ENCODE measurements at regions not wholly inside any gene's neighbourhood (a gene's known extent, or its start where the extent isn't known, plus 50 kb on each side); places are given as distances from the start of the nearest gene placed in this dataset.

DNA sequence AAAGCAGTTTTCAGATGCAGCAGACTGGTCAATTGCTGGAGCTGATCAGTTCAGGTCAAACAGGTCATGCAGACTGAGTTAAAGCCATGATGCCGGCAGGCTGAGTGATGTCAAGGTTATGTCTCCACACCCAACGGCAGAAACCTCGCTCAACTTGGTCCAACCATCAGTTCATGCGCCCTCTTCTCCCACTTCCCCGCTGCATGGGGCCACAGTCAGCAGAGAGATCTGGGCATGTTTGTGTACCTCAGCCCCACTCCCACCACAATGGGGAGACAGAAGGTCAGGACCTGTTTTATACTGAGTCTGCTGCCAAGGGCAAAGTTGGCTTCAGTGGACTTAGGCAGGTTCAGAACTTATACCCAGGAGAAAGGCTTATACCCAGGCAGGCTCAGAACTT is 118.7 kb downstream of the TRIM29 start:
- POLR2A ChIA-PET: no interaction called here

DNA sequence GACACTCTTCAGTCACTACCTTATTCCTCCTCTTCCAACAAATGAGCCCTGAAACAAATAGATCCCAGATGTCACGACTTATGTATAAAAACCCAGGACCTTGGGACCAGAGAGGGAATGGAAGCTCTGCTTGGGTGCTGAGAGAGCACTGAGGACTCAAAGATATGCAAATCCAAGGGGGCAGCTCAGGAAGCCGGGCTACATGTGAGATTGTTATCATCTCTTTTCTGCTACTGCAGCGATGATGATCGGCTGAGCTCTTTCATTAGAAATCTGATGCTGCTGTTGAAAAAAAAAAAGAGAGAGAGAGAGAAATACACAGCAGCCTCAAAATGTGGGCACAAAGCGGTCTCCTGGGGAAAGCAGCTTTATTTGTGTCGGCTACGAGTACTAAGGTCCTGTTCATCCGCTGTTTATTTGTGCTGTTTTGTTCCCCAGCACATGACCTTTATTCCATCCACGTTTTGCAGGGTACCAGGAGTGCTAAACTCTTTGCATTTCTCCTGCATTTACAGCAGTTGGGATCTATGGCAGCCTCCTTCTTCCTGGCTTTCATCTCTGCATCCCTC is 120.2 kb downstream of the TRIM29 start:
- ChIA-PET POLR2A (no interaction called here), CTCF (no interaction called here)

More for the DNA sequence above, 118.7 kb downstream of the TRIM29 start:
- CTCF ChIA-PET: no interaction called here

DNA sequence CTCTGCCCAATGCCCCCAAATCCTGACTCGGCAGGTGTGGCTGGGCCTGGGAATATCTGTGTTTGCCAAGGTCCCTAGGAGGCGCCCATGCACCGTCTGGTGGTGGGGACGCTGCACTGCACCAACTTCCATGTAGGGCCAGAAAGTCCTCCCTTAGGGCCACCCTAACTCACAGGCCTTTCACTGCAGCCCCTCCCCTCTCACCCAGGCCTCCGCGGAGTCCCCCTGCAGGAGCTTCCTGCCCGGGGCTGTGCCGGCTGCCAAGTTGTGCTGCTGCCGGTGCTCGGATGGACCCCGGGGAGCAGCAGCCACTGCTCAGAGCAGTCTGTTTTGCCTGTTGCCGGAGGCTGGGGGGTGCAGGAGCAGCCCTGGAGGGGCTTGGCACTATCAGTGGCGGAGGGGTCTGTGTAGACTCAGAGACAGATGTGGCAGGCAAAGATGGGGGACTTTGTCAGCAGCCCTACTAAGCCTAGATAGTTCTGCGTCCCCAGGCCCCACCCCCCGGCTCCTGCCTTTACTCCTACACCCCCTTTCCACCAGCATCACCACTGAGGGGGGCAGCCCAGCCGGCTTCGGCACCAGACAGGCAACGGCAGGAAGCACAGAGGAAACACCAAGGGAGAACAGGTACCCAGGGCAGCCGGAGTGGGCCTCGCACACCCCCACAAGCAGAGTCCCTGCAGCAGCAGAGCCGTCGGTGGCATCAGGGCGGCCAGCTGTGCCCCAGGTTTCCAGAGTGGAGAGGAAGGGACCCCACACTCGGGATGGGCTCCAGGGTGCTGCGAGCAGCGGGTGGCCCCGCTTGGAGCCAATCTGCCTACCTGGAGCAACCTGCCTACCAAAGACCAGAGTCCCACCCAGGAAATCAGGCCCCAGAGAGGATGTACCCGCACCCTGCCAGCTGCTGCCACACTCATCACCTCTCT is 124.3 kb downstream of the TRIM29 start:
- ChIA-PET CTCF (no interaction called here), POLR2A (no interaction called here)

DNA sequence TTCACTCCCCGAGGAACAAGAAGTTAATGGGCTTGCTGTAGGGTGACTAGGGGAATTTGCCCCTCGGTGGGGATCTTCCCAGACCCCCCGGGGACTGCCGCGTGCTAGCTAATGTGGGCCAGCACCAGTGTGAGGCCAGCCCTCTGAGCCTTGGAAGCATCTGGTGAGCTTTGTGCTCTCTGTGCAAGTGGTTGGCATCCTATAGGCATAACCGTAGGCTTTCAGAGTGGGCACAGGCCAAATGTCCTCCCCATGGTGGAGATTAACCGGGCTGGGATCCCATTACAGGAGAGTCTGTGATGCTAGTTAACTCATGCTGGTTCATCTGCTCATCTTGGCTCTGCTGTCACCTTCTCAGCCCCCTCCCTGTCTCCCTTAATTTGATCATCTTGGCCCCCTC is 125.7 kb downstream of the TRIM29 start:
- POLR2A ChIA-PET: no interaction called here
- CTCF ChIA-PET: no interaction called here

DNA sequence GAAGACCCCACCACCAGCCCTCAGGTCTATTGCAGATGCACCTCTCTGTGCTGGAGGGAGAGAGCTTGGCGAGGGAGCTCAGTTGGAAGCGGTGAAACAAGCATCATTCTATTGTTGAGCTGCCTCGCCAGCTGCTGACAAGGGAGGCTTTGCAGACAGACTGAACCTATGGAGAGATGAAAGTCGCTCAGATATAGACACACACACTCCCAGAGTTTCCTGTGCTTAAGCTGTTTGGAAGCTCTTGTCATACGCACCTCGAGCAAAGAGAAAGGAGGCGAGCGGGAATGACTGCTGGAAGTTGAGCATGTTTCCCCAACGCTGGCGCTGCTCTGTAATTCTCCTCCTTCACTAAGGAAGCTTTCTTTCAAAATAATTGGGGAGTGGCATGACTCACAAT is 126.1 kb downstream of the TRIM29 start:
- ChIA-PET CTCF (no interaction called here), POLR2A (no interaction called here)

DNA sequence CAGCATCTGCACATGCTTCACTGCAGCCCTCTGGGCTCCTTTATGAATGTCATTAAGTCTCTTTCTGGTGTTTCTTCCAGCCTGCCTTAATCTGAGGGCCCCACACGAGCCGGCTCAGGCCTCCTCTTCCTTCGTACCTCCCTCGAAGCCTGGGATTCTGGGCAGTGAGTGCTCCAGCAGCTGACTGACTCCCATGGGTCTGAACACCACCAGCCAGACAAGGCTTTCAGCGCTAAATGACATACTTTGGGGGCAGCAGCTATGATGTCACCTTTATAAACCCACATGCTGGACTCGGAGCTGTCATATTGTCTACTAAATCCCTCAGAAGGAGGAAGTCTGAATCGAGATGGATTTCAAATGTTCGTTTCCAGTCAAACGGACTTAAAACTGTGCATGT is 127.1 kb downstream of the TRIM29 start:
- ChIA-PET POLR2A (no interaction called here), CTCF (no interaction called here)

DNA sequence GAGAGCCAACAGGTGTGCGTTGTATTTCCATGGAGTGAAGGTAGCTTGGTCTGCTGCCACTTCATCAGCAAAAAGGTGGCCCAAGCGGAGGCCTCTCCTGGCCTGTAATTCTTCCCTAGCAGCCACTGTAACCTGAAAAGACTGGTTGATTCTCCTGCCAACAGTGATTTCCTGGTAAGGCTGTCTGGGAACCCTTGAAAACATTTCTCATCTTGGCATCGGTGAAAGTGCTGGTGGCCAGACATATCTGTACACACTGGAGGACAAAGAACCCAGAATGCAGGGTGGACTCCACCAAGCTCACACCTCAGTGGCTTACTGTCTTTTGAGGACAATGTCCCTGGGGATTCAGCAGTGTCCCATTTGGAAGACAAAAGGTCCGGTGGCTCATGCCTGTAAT is 128.0 kb downstream of the TRIM29 start:
- ChIA-PET CTCF (interaction anchor here (0.9 kb wide), 1 partner anchor 347 kb away, joined by 3 read pairs; no protein-coding TSS in a partner anchor), POLR2A (no interaction called here)

DNA sequence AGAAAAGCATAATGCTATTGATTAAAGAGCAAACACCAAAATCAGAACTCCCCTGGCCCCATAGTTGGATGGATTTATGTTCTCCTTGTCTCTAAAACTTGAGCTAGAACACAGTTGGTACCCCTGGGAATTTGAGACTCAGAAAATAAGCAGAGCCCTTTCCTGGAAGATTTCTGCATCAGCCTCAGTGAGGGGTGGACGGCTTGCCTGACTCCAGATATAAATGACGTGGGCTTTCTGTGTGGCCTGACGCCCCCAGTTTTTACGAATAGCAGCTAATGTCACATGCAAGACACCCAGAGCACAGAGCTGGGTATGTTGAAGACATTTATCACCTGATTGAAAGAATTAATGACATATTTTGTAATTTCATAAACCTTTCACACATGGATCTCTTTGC is 130.8 kb downstream of the TRIM29 start:
- ChIA-PET POLR2A (no interaction called here), CTCF (no interaction called here)

DNA sequence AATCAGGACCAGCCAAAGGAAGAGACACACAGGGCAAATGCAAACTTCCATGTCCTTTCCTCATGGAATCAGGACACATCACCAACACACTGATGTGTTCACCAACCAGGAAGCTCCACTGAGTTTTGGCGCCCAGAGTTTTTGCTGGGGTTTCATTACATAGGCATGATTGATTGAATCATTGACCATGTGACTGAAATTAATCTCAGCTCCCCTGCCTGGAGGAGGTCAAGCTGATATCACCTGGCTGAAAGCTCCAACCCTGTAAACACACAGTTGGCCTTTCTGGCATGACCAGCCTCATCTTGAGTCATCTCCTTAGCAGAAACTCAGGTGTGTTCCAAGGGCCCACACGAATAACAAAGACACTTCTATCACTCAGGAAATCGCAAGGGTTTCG is 133.2 kb downstream of the TRIM29 start:
- CTCF ChIA-PET: no interaction called here
- POLR2A ChIA-PET: no interaction called here

DNA sequence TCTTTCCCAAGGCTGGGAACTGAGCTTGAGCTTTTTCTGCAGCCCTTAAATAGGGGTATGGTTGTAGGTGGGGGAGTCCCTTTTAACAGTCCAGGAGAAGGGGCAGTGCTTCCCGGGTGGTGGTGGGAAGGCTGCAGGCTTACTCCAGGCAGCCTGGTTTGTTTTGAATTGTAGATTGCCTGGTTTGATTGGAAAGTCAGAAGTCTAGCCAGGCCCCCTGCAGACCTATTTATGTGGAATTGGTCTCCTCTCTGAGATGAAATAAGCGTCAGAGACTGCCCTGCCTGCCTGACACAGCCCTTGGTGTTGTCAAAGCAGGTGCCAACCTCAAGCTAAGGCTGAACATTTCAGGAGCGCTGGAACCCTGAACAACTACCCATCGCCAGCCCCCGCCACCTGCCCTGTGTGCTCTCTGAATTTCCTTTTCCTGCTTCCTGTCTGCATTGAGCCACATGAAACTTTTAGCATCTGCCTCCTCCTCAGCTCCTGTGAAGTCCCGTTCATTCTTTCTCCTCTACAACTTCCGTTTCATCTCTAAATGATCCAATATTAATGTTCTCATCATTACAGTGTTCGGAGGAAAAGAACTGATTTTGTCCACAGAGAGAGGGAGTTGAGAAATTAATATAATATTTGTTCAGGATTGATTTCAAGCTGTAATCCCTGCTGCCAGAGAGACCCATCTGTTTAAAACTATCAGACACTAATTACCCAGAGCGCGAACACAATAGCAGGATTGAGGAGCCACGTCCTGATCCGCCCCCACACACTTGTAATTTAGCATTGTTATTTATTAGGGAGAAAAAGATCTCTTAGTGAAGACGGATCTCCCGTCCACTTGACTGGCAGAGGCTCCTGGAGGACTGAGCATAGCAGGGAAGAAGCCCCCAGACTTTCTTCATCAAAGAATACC is 136.5 kb downstream of the TRIM29 start:
- CTCF ChIA-PET: interaction anchor here (1.6 kb wide), 1 partner anchor 107 kb away, joined by 4 read pairs; no protein-coding TSS in a partner anchor
- POLR2A ChIA-PET: no interaction called here

DNA sequence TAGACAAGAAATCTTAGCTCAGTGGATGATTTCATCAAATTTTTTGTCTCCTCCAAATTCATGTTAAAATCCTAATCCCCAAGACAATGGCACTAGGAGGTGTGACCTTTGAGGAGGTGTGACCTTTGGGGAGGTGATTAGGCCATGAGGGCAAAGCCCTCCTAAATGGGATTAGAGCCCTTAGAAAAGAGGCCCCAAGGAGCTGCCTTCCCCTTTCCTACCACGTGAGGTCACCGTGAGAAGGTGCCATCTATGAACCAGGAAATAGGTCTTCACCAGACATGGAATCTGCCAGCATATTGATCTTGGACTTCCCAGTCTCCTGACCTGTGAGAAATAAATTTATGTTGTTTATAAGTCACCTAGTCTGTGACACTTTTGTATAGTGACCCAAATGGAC is 138.7 kb downstream of the TRIM29 start:
- POLR2A ChIA-PET: no interaction called here
- CTCF ChIA-PET: no interaction called here

DNA sequence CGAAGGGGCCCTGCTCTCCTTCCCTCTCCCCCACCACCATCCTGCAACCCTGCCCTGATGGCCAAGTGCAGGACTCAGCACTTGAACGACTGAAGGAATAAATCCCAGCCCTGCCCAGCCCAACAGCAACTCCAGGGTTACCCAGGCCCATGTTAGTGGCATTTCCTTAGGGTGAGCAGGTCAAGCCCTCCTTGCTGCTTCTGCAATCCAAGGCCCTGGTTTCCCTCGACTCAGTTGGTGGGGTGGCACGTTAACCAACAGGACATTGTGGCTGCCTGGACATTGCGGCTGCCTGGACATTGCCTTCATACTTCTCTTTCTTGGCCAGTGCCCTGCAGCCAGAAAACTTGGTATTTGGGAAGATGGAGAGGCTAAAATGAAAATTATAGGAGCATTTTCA is 141.4 kb downstream of the TRIM29 start:
- CTCF ChIA-PET: no interaction called here
- POLR2A ChIA-PET: no interaction called here

DNA sequence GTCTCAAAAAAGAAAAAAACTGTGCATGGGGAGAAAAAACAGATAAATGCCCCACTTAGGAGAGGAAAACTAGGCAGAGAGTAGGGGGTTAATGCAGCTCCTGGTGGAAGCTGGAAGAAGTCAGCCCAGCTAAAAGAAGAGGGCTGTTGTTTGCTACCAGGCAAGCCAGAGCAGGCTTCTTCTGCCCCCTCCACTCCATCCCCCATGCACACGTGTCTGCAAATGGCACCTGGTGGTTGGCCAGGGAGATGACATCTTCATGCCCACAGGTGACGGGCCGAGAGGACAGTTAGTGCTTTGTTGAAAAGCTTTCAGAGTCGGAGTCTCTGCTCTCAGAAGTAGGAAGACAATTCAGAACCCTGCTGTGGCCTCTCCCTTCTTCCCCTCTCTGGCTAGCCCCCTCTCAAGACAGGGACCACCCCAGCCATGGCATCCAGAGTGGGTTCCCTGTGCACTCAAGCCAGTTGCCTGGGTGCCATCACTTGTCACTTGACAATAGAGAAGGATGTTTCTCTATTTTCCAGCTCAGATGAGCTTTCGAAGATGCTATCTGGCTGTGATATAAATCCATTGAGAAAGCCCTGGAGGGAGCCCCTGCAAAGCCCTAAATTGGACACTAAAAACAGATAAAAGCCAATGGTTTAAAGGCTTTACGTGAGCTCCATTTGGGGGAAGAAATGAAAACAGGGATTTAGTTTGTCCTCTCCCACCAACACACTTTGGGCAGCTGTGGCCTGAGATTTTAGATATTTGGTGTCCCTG is 142.0 kb downstream of the TRIM29 start:
- ChIA-PET POLR2A (no interaction called here), CTCF (no interaction called here)

DNA sequence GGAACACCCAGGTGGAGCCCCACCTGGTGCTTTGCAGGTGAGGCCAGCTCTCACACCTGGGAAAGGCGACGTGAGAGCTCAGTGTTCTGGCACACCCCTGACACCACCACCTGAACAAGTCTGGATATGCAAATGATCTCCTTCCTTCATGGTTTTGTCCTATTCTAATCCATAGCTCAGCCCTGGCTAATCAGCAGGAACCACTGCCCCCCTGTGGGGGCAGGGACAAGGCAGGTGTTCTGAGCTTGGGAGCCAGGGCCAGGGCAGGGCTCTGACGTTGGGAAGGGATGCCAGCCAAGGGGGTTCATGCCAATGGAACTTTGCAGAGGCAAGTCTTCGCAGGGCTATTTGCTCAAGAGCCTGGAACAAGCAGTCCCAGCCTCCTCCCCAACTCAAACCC is 144.2 kb downstream of the TRIM29 start:
- CTCF ChIA-PET: no interaction called here
- POLR2A ChIA-PET: no interaction called here

DNA sequence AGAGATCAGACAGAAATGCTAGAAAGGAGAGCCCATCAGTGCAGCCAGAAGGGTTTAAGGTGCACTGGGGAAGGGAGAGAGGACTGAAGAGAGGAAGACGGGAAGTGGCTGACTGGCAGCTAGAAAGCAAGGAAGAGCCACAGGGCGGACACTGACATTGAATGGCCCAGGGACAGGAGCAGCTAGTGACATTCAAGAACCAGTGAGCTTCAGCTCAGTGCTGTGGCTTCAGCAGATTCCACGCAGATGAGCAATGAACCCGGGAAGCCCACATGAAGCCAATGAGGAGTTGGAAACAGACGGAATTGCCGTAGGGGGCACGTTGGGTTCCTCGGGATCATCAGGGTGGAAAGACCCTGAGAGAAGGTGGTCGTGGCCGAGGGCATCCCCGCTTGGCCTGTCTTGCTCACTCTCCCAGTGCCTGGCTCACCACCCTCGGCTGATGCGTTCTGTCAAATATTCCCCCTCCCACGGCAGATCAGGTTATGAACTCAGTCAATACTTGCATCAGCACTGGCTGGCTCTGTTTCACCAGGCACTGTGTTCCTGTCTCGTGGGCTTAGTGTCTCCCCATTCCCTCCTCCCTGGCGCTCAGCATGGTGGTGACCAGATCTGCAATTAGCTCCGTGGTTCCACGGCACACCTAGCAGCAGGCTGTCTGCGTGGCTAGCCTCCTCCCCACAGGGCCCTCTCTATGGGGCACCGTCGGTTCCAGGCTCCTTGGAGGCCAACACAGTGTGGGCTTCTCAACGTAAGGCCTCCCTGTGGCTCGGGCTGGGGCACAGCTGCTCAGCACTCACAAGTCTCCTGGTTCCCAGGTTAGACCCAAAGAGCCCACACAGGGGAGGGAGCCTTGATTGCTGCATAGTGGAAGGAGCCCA is 145.5 kb downstream of the TRIM29 start:
- POLR2A ChIA-PET: no interaction called here
- CTCF ChIA-PET: no interaction called here

DNA sequence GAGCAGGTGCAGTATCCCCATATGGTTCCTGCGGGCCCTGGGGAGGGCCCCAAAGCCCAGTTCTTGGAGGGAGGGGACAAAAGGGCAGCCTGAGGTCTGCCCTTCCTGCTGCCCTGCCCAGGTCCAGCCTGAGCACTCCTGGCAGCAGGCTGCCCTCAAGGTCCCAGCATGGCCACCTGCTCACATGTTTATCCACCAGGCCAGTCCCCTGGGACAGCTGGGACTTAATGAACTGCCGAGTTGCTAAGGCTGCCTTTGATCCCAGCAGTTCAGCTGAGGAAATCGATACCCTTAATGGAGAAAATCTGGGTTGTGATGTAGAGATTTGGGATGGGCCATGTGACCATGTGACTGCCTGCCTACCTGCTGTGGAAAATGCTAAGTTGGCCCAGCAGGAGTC is 146.2 kb downstream of the TRIM29 start:
- ChIA-PET CTCF (no interaction called here), POLR2A (no interaction called here)

DNA sequence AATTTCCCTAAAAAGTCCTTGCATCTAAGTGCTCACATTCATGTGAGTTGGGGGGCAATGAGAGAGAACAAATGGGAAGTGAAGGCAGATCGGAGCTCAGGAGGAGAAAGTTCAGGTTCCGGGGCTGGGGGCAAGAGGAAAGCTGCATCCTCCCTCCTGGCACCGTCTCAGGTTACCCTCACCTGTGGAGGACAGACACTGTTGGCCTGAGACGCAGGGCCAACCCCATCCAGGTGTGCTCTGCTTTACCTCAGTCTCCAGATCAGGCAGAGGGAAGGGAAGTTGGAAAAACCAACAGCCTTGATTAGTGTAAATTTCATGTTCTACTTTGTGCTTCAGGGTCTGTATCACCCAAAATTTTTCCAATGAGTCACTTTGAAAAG is 146.9 kb downstream of the TRIM29 start:
- POLR2A ChIA-PET: no interaction called here
- CTCF ChIA-PET: no interaction called here

DNA sequence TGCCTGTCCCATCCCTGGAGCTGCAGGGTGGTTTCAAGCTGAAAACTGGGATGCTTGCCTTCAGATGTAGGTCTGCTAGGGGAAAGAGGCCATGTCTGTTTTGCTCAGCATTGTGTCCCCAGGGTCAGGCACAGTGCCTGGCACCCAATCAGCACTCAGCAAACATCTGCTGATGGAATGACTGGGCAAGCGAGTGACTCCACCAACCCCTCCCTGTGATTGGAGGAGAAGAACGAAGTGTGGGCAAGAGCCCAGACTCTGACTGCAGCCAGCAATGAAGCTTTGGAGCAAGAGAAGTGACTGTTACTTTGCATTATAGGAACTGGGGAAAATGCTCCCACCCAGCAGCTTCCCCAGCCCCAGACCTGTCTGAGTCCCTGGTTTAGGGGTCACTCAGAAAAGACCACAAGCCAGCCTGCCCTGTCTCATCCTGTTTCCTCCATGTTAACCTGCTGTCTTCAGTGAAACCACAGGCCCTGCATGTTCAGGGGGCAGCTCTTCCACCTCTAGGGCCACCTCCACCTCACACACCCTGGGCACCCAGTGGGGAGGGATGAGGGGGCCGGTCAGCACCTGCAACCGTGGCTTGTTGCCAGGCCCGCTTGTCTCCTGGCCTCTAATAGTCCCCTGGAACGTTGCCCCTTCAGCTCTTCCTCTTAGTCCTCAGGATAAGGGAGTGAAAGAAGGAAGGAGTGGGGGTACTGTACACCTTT is 147.4 kb downstream of the TRIM29 start:
- ChIA-PET POLR2A (no interaction called here), CTCF (no interaction called here)

Data from activated CD8-positive, alpha-beta memory T cell treated with anti-CD3 and anti-CD28 coated beads for 36 hours (primary cell).